Body of pancreas (tissue), 4 donors: ENCODE measurements at regions not wholly inside any gene's neighbourhood (a gene's known extent, or its start where the extent isn't known, plus 50 kb on each side); places are given as distances from the start of the nearest gene placed in this dataset.

Experiments used
- ATAC-seq: fragments of 150-250 bp; one replicate; pipeline ENCODE4 v1.9.1; 2016
- DNase-seq, 4 donors: peaks; one replicate each; pipeline ENCODE4 v3.0.0-alpha.2; 2019
- H3K27ac ChIP-seq, 4 donors: fragments of 200-600 bp; sonication (generic); 1 replicate in 3 of 4; 2 replicates in 1 of 4; pipeline versions ENCODE4 v1.5.1 to v1.6.1; 2016 to 2019; ENCODE audit warnings: mild to moderate bottlenecking in 1 of 4, mixed read lengths in 1 of 4, moderate library complexity in 1 of 4
- H3K27me3 ChIP-seq, 2 donors: fragments of 200-600 bp; sonication (generic); one replicate each; pipeline ENCODE4 v1.6.0; 2016; ENCODE audit warnings: mild to moderate bottlenecking in 1 of 2
- H3K36me3 ChIP-seq, 2 donors: fragments of 200-600 bp; sonication (generic); replicated peaks in 1 of 2; 2 replicates each; pipeline ENCODE4 v1.5.1; 2016; ENCODE audit warnings: low read depth in 2 of 2; ENCODE audit not compliant: insufficient read depth in 1 of 2
- H3K4me1 ChIP-seq: fragments of 200-600 bp; sonication (generic); one replicate; pipeline ENCODE4 v1.6.0; 2016
- H3K4me3 ChIP-seq, 2 donors: fragments of 200-600 bp; sonication (generic); 1 replicate in 1 of 2; 2 replicates in 1 of 2; pipeline ENCODE4 v1.5.1; 2016 to 2019
- H3K9me3 ChIP-seq, 3 donors: fragments of 200-600 bp; sonication (generic); 1 replicate in 2 of 3; 2 replicates in 1 of 3; pipeline ENCODE4 v1.5.1; 2016
- CTCF ChIP-seq, 7 experiments: fragments of 450-650 bp in 4 of 7; fragments of 200-600 bp in 3 of 7; sonication (generic) in 3 of 7; IDR thresholded peaks; one replicate each; pipeline ENCODE4 v1.5.1; 2016 to 2019; ENCODE audit warnings: antibody characterized with exemption in 7 of 7
- POLR2A ChIP-seq, 3 donors: fragments of 450-650 bp; IDR thresholded peaks; one replicate each; pipeline ENCODE4 v1.6.1; 2016; ENCODE audit warnings: antibody characterized with exemption in 3 of 3, mild to moderate bottlenecking in 2 of 3
- WGBS, 2 donors: methylation state at CpG; one replicate each; pipeline ENCODE4 v1.1.5; 2017; 5-methylcytosine and 5-hydroxymethylcytosine counted together
- intact Hi-C: fragments of 100-400 bp; cut with DNase I; formaldehyde crosslinking; loops from one replicate; pipeline ENCODE4 v1.15.1; 2023

GRCh38 chr22:49649166-49650068, 178.3 kb downstream of the BRD1 start:
- Histone ChIP-seq H3K4me1 (no peaks in the 10 kb centered on the region), H3K36me3 (no peaks in the 10 kb centered on the region), H3K4me3 (no peak overlapping the region), H3K27ac (no peak overlapping the region), H3K9me3 (no peaks in the 10 kb centered on the region), H3K27me3 (peaks cover 0 to 8% of the 10 kb centered on the region in 2 donors)
- TF ChIP-seq POLR2A (IDR thresholded peaks at IDR 0.05) (no peak), CTCF (IDR thresholded peaks at IDR 0.05) (no peak)
- 31 to 37% methylated on average over 29 of the region's 29 CpGs for WGBS, 2 donors
- ATAC-seq (no peak), DNase-seq (no peak)
- intact Hi-C loops = no loop called here

- TF ChIP-seq CTCF (IDR thresholded peaks at IDR 0.05) = no peak
- no peak for TF ChIP-seq POLR2A (IDR thresholded peaks at IDR 0.05)
- H3K4me3 ChIP-seq = no peak overlapping the region
Observed at GRCh38 chr22:49648053-49648452, 179.6 kb downstream of the BRD1 start.

GRCh38 chr22:49647627-49648026, 180.0 kb downstream of the BRD1 start:
- TF ChIP-seq CTCF (IDR thresholded peaks at IDR 0.05) (peak in 1 of 7 experiments; percentile 17), POLR2A (IDR thresholded peaks at IDR 0.05) (no peak)
- Histone ChIP-seq H3K36me3 (no peaks in the 10 kb centered on the region), H3K27me3 (peaks cover 0 to 8% of the 10 kb centered on the region in 2 donors), H3K27ac (no peak overlapping the region), H3K9me3 (no peaks in the 10 kb centered on the region), H3K4me3 (no peak overlapping the region), H3K4me1 (no peaks in the 10 kb centered on the region)
- DNase-seq (no peak), ATAC-seq (no peak)
- WGBS, 2 donors = 24 to 38% methylated on average over 3 of the region's 3 CpGs
- intact Hi-C loops = no loop called here

More at GRCh38 chr22:49648053-49648452, 179.6 kb downstream of the BRD1 start:
- 58 to 73% methylated on average over 3 to 16 of the region's 16 CpGs for WGBS, 2 donors
- Histone ChIP-seq H3K36me3 (no peaks in the 10 kb centered on the region), H3K4me1 (no peaks in the 10 kb centered on the region), H3K27ac (no peak overlapping the region), H3K27me3 (peaks cover 0 to 8% of the 10 kb centered on the region in 2 donors), H3K9me3 (no peaks in the 10 kb centered on the region)
- no peak for DNase-seq
- ATAC-seq = no peak
- intact Hi-C loops = no loop called here

- WGBS, 2 donors = 59 to 63% methylated on average over 3 of the region's 3 CpGs
Observed at GRCh38 chr22:49646876-49647275, 180.8 kb downstream of the BRD1 start.

More at GRCh38 chr22:49646876-49647275, 180.8 kb downstream of the BRD1 start:
- ATAC-seq (no peak), DNase-seq (no peak)
- Histone ChIP-seq H3K27ac (no peak overlapping the region), H3K4me1 (peaks cover 7% of the 10 kb centered on the region), H3K36me3 (no peaks in the 10 kb centered on the region), H3K4me3 (no peak overlapping the region), H3K27me3 (peaks cover 0 to 8% of the 10 kb centered on the region in 2 donors), H3K9me3 (no peaks in the 10 kb centered on the region)
- intact Hi-C loops = no loop called here
- TF ChIP-seq CTCF (IDR thresholded peaks at IDR 0.05) = no peak
- TF ChIP-seq POLR2A (IDR thresholded peaks at IDR 0.05) = no peak
